GM19372 (cell line): ENCODE measurements at regions not wholly inside any gene's neighbourhood (a gene's known extent, or its start where the extent isn't known, plus 50 kb on each side); places are given as distances from the start of the nearest gene placed in this dataset.
"Not testable (repeated sequence)": the region's sequence is repeated elsewhere in the genome, so short reads cannot be mapped to it uniquely, and the experiment has no call there.

Experiments
- ATAC-seq: cut with Tn5 transposase; IDR thresholded peaks from one replicate; pipeline ENCODE4 v1.9.1; 2021; ENCODE audit warnings: mild to moderate bottlenecking, low read depth, moderate library complexity; ENCODE audit not compliant: unreplicated experiment

DNA sequence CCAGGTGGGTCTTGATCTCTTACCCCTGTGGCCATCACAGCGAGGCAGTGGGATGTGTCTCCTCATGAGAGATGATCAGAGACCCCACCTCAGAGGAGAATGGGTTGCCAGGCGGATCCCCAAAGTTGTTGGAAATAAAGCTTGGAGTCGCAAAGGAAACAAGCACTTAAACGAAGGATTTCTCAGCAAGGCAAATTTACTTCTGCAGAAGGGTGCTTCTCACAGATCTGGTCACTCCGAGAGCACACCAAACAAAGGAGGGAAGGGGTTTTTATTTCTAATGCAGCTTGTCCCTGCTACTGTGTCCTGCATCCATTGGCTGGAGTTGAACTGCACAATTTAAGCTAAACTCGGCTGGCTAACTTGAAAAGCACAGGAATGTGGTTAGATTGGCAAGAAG lies 466.6 kb upstream of the EYS start:
- ATAC-seq = no peak

DNA sequence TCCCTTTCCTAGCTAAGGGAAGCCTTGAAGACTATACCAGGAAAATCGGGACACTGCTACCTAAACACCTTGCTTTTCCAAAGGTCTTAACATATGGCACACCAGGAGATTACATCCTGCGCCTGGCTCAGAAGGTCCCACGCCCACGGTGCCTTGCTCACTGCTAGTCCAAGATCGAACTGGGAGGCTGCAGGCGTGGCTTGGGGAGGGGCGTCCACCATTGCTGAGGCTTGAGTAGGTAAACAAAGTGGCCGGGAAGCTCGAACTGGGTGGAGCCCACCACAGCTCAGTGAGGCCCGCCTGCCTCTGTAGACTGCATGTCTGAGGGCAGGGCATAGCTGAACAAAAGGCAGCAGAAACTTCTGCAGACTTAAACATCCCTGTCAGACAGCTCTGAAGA lies 459.7 kb upstream of the EYS start:
- not testable (repeated sequence) for ATAC-seq

DNA sequence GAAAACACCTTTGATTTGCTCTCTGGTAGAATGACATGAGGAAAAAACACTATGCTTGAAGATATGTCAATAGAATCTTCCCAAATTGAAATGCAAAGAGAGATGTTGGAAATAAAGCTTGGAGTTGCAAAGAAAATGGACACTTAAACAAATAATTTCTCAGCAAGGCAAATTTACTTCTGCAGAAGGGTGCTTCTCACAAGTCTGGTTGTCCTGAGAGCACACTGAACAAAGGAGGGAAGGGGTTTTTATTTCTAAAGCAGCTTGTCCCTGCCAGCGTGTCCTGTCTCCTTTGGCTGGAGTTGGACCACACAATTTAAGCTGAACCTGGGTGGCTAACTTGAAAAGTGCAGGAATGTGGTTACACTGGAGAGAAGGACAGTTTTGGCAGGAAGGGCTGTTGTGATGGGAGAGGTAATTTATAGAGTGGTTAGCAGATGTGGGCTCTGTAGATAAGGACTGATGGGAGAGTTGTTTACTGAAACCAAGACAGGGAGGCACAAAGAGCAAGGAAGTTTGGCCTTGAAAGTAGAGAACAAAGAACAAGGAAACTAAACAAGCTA lies 454.6 kb upstream of the EYS start:
- no peak for ATAC-seq

DNA sequence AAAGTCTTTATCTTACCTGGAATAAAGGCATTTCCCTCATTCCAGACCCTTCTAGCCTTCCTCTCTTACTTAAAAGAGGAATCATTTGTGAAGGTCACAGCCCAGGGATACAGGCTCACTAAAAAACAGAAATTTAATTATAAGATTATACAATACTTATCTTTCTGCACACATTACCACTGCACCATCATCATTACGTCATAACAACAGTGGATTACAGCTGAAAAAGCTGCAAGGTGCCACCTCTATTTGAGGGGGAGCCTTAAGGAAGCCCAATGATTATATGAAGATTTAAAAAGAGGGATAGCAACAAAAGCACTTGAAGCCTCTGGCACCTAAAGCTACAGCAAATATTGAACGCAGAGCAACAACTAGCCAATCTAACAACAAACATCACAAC lies 452.9 kb upstream of the EYS start:
- no peak for ATAC-seq

DNA sequence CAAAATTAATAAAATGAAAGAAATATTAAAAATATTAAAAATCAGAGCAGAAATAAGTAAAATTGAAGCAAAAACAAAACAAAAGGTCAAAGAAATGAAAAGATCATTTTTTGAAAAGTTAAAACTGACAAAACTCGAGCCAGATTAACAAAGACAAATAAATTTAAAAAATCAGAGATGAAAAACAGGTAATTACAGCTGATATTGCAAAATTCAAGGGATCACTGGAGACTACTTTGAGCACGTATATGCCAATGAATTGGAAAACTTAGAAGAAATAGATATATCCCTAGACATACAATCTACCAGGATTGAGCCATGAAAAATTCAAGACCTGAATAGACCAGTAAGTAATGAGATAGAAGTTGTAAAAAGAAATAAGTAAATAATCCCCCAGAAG lies 446.2 kb upstream of the EYS start:
- no peak for ATAC-seq

DNA sequence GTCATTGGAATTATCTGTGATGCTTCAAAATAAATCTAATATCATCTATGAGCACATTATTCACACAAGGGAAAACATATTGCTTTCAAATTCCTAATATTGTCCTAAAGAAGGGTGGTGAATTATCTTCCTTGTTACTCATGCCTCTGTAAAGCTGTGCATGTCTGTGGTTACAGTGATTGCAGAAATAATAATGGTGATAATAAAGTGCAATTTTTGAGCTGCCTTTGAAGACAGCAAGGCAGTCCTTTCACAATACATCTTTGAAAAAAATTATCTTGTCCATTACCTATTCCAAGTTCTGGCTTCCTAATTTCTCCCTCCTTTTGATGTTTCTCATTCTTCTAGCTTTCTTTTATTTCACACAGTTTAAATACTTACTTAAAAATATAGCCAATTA lies 442.1 kb upstream of the EYS start:
- ATAC-seq = no peak

DNA sequence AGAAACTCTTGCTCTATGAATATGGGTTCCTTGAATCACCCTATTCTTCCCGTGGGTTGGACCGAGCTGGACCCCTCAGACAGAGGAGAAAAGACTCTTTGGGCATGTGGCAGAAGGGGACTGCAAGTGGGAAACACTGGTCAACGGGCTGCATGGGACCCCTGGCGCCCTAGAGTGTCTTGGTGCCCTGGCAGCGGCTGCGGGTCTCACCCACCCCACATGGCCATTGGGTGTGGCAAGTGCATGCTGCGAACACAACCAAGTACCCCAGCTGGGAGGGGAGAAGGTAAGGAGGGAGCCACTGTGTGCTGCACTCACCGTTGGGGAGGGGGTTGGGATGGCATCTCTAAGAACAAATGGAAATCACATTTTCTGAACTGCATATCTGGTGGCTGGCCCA lies 438.8 kb upstream of the EYS start:
- no peak for ATAC-seq

DNA sequence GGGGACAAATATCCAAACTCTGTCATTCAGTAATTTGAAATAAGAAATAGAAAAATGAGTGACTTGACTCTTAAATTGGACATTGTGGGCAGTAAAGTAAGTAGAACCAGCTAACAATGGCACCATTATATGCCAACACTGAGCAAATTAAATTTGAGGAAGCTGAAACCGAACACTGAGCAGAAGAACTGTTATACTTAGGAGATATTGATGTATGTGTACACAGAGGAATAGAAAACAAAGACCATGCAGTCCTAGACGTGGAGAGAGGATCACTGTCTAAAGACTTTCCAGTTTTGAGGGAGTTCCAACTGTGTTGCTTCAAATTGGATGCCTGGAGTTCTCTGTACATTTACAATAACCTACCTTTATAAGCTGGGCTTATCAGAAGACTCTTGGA lies 427.0 kb upstream of the EYS start:
- no peak for ATAC-seq

DNA sequence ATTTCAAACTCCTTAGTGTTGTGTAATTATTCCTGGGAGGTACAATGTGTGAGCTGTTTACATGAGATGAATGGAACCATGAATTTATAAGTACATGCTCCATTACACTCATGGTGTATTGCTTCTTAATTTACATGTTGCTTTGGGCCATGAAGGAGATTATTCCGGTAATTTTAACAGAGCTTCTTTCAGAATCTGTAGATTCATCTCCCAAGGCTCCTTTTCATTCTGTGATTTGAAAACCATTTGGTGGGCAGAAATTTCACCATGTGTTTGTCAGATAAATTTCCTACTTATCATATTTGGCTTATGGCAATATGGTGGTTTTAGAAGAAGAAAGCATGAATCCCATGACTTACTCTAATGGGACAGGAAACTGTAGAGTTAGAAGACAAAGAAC lies 421.6 kb upstream of the EYS start:
- ATAC-seq = no peak

DNA sequence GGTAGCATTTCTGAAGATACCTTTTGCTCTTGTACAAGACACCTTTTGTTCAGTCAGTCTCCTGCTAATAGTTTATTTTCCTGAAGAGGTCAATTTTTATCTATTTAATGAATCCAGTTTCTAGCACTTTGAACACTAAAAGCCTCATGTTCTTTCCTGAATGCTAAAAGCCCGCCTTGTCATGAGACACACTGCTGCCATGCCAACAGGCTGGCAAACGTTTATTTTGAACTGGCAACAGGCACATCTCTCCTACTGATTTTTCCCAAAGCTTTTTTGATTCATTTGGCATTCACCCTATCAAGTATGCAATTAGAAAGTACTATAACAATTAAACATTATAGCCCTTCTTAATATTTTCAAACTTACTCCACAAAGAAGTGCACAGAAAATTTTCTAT lies 421.2 kb upstream of the EYS start:
- no peak for ATAC-seq

DNA sequence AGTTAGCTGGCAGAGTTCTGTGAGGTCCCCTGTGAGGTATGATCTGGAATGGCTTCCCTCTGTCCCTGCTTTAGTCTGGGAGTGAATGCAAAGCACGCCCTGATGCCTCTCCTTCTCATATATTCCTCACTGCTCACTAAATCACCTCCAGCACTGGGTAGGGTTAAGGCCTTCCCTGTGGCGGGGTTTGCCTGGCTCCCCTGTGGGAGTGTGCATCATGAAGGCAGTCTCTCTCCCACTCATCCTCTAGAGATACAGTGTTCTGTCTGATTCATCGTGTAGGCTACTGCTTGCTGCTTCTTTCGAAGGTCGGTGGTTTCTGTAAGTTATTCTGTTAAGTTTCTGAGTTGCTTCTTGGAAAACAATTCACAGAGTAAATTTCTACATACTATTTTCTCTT lies 420.0 kb upstream of the EYS start:
- no peak for ATAC-seq

DNA sequence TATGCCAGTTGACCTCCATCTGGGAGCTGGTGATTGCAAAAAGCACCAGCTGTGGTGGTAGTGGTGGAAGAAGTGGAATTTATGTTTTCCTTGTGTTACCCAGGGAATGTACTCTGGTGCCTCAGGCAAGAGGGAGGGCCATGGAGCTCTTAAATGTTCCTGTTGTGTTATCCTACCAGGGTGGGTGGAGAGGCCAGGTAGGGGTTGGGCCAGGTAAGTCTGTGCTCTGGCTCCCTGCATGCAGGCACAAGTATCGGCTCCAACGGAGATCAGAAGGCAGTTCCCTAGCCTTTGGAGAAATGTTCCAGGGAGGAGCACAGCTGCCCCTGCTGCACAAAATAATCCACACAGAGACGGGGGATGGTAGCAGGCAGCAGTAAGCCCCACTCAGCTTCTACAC lies 419.3 kb upstream of the EYS start:
- no peak for ATAC-seq

DNA sequence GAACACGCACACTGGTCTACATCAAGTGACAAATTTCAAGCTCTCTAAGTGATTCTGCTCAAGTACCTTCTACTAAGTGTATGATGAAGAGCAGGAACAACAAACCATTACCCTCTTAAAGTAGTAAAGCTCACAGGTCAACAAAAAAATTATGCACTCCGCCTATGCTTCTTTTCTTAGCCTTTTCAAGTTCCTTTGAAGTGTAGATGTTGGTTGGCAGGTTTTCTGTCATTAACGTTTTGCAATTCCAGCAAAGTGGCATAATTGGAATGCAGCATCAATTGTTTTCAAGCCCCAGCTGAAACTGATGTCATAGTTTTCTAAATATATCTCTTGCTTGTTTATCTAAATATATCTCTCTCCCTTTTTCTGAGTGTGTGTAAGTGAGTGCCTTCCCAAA lies 396.9 kb upstream of the EYS start:
- ATAC-seq = no peak

DNA sequence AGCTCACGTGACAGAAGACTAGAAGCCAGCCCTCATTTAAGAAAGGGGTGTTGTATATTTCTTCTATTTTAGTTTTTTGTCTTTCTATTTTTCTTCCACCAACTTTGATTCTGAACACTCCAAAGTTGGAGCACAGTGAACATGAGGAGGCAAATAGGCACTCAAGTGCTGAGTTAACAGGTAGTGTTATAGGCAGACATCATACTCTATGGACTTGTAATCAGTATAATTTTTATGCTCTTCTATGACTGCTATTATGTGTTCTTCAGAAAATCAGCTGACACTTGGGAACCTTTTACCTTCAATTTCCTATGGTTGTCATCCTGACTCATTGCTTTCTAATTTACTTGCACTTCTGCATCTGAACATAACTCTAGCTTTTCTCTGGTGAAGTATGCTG lies 396.3 kb upstream of the EYS start:
- ATAC-seq = no peak

DNA sequence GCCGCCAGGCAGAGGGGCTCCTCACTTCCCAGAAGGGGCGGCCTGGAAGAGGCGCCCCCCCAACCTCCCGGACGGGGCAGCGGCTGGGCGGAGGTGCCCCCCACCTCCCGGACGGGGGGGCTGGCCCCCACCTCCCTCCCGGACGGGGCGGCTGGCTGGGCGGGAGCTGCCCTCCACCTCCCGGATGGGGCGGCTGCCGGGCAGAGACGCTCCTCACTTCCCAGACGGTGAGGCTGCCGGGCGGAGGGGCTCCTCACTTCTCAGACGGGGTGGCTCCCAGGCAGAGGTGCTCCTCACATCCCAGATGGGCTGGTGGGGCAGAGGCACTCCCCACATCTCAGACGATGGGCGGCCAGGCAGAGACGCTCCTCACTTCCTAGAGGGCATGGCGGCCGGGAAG lies 389.7 kb upstream of the EYS start:
- ATAC-seq = no peak

DNA sequence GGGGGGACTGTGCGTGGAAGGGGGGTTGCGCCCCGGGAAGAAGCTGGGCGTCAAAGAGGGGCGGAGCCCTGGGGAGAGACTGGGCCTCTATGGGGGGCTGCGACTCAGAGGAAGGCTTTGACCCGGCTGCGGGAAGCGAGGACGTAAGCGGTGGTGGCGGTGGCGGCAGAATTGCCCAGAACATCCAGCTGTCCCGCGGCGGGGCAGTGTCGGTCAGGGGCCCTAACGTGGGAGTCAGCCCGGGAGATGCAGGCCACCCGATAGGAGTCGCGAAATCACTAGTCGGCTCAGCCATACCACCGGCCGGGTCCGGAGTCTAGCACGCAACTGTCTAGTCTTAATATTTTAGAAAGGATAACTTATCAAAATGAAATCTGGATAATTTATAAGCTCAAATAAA lies 387.6 kb upstream of the EYS start:
- no peak for ATAC-seq

DNA sequence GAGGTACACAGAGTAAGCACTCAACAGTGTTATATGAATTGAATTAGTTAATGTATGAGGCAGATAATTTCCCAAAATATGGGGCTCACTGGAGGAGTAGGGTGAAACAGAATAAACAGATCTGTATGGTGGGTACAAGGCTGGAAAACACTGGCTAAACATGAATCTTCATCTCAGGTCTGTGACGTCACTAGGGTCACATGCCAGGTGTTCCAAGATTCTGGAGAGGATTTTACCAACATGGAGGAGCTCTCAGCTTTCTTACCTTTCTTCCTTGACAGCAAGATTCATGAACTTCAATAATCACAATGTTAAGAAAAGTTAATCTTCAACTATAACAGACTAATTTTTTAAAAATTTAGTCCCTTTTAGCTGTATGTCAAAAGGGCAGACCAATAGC lies 385.3 kb upstream of the EYS start:
- not testable (repeated sequence) for ATAC-seq

DNA sequence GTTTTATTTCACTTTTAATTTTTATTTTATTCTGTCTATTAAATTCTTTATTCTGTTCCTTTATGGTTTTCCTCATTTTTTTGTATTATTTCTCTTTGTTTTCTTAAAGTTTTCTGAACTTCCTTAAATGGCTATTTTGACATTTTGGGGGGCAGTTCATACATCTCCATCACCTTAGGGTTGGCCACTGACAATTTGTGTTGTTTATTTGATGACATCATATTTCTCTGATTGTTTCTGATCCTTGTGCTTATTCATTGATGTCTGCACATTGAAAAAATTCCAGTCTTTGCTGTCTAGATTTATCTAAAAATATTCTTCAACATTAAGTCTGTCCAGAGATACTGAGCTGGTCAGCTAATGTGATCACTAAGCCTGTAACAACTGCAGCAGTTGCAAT lies 379.5 kb upstream of the EYS start:
- no peak for ATAC-seq

DNA sequence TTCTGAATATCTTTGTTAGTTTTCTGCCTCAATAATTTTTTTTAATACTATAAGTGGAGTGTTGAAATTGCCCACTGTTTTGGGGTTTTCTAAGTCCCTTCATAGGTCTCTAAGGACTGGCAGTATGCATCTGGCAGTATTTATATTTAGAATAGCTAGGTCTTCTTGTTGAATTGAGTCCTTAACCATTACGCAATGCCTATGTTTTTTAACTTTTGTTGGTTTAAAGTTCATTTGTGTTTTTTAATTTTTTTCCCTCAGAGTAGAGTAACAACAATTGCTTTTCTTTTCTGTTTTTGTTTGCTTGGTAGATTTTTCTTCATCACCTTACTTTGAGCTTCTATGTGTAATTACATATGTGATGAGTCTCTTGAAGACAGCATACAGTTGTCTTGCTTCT lies 375.9 kb upstream of the EYS start:
- no peak for ATAC-seq

DNA sequence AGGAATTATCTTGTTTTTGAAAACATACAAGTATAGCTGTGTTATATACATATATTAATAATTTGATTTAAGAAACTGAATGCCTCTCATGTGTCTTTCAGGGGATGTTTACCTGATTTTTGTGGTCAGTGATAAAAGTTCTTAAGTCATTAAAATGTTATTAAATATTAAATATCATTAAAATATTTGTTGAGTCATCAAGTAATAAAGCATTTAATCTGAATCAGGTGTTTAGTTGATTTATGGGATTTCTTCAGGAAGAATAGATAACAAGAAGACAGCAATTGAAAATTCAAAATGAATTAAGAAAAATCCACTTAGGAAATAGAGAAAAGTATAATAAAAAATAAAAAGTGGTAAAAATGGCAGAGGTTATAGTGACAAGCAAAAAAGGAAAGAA lies 361.9 kb upstream of the EYS start:
- no peak for ATAC-seq

DNA sequence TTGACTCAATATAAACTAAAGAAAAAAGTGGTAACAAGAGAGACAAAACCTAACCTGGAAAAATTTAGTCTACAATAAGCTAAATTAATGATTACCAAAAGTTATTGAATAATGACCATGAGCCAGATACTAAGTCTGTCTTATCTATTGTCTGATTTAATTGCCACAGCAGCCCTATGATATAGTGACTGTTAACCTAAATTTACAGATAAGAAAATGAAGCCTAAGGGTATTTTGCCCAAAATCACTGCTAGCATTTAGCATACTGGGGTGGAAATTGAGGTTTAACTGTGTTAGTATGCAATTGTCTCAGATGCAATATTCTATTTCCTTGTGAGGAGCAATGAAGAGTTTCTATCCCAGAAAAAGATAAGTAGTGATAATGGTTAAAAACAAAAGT lies 361.0 kb upstream of the EYS start:
- no peak for ATAC-seq

DNA sequence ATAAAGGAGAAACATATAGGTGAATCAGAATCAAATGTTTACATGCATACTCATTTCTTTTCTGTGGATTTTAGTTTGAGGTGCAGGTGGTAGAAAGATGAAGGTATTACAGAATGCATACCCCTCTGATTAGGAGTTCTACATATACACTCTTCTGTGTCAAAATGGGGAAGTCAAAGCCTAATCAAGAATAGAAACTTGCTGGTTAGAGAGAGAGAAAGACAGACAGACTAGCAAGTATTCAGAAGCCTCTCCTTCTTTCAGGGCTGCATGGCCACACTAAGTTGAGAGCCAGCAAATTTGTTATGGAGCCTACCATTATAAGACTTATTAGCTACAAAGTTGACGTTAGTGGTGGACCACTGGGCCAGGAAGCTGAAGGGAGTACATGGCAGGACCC lies 358.3 kb upstream of the EYS start:
- no peak for ATAC-seq

DNA sequence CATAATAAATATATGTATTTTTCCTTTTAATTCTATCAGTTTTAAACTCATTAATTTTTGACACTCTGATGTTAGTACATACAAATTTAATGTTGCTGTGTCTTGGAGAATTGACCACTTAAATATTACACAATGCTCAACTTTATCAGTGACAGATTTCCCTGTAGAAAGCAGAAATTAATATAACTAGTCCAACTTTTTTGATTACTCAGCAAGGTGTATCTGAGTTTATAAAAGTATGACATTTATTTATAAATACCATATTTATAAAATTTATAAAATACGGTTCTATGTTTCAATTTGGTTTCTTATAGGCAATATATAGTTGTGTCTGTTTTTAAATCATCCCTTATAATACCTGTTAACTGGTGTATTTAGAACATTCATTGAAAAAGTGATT lies 350.0 kb upstream of the EYS start:
- no peak for ATAC-seq
